OCI-LY1 (cell line): ENCODE measurements at regions not wholly inside any gene's neighbourhood (a gene's known extent, or its start where the extent isn't known, plus 50 kb on each side); places are given as distances from the start of the nearest gene placed in this dataset.

ENCODE experiments used
- EZH2 ChIP-seq: fragments of 200-600 bp; sonication (generic), shearing (Covaris generic); IDR thresholded peaks from 2 replicates; pipeline ENCODE4 v1.8.0; 2017; ENCODE audit warnings: borderline replicate concordance, mixed run types, mild to moderate bottlenecking, antibody characterized with exemption, low read length, moderate library complexity, mixed read lengths
- TF ChIP-seq, protein P1 (sequence below): fragments of 200-600 bp; sonication (generic), shearing (Covaris generic); IDR thresholded peaks from 2 replicates; pipeline ENCODE4 v1.5.1; 2017; ENCODE audit warnings: mild to moderate bottlenecking, antibody characterized with exemption, low read length, moderate library complexity, mixed read lengths

DNA sequence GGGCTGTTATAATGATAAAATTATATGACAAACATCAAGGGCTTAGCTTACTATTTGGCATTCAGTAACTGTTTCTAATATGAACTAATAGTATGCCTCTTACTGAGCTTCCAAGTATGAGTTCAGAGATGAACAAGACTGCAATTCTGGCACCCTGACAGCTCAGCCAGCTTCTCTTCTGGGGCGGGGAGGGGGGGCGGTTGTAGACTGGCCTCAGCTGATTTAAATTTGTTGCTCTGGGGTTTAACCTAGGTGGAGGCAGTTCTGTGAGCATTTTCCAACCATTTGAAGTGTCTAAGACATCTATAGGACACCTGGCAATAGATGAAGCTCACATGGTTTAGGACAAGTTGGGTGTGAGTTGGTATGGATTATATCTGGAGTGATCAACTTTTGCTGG is 401.9 kb downstream of the QKI start:
- no peak for TF ChIP-seq EZH2
- TF ChIP-seq, protein P1, sequence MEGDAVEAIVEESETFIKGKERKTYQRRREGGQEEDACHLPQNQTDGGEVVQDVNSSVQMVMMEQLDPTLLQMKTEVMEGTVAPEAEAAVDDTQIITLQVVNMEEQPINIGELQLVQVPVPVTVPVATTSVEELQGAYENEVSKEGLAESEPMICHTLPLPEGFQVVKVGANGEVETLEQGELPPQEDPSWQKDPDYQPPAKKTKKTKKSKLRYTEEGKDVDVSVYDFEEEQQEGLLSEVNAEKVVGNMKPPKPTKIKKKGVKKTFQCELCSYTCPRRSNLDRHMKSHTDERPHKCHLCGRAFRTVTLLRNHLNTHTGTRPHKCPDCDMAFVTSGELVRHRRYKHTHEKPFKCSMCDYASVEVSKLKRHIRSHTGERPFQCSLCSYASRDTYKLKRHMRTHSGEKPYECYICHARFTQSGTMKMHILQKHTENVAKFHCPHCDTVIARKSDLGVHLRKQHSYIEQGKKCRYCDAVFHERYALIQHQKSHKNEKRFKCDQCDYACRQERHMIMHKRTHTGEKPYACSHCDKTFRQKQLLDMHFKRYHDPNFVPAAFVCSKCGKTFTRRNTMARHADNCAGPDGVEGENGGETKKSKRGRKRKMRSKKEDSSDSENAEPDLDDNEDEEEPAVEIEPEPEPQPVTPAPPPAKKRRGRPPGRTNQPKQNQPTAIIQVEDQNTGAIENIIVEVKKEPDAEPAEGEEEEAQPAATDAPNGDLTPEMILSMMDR, result no peak
